Endothelial cell of umbilical vein (primary cell): ENCODE measurements at regions not wholly inside any gene's neighbourhood (a gene's known extent, or its start where the extent isn't known, plus 50 kb on each side); places are given as distances from the start of the nearest gene placed in this dataset.

Experiments used
- BruUV-seq: library from RNA; stranded (reverse); fragments of 400-500 nt; replicated peaks from 2 replicates; lab custom pipeline; 2021; lab: Mats Ljungman, UMichigan
- CTCF ChIA-PET: fragments of 300-600, 350-600 bp; sonication (Branson Sonifier 250); formaldehyde crosslinking; loops from one replicate; lab custom pipeline; 2021; ENCODE audit warnings: antibody characterized with exemption, inconsistent platforms; lab: Charles Lee
- POLR2A ChIA-PET: fragments of 300-600, 350-600 bp; sonication (Branson Sonifier 250); formaldehyde crosslinking; loops from one replicate; lab custom pipeline; 2021; ENCODE audit warnings: antibody characterized with exemption, inconsistent platforms; lab: Charles Lee
- DNase-seq: peaks from one replicate; pipeline ENCODE4 v3.0.0-alpha.2; 2011; ENCODE audit warnings: low read depth, low spot score
- FAIRE-seq: peaks from 2 replicates; lab custom pipeline; 2011; peaks lifted over from hg19 to GRCh38; lab: Jason Lieb, UNC
- H2AFZ ChIP-seq: 2 replicates; pipeline ENCODE4 v1.6.0; 2012; ENCODE audit warnings: low read depth, low read length, control low read depth, inconsistent platforms
- H3K27ac ChIP-seq: 2 replicates; pipeline ENCODE4 v1.5.1; 2011; ENCODE audit warnings: low read depth, mild to moderate bottlenecking, control low read depth, low read length, moderate library complexity; ENCODE audit not compliant: insufficient read depth
- H3K27me3 ChIP-seq, 2 experiments: 2 replicates each; pipeline versions ENCODE4 v1.6.0 to v1.6.1; 2011; ENCODE audit warnings: low read length in 2 of 2, mixed read lengths in 1 of 2; ENCODE audit not compliant: control insufficient read depth in 2 of 2, insufficient read depth in 2 of 2
- H3K36me3 ChIP-seq, 2 experiments: 2 replicates in 1 of 2; 3 replicates in 1 of 2; pipeline ENCODE4 v1.5.1; 2011; ENCODE audit warnings: low read length in 2 of 2, mild to moderate bottlenecking in 1 of 2, moderate library complexity in 1 of 2; ENCODE audit not compliant: control insufficient read depth in 2 of 2, insufficient read depth in 2 of 2; ENCODE audit errors: extremely low read depth in 1 of 2
- H3K4me1 ChIP-seq: 3 replicates; pipeline ENCODE4 v1.5.1; 2011; ENCODE audit warnings: mild to moderate bottlenecking, low read length; ENCODE audit not compliant: control insufficient read depth, insufficient read depth; ENCODE audit errors: extremely low read depth
- H3K4me2 ChIP-seq: 2 replicates; pipeline ENCODE4 v1.6.1; 2011; ENCODE audit warnings: low read length, control low read depth, mixed read lengths; ENCODE audit not compliant: insufficient read depth
- H3K4me3 ChIP-seq, 3 experiments: fragments of 200-600 bp in 1 of 3; sonication (generic), shearing (Covaris generic) in 1 of 3; replicated peaks in 1 of 3; 2 replicates each; pipeline ENCODE4 v1.5.1; 2011 to 2016; ENCODE audit warnings: control low read depth in 3 of 3, low read length in 3 of 3, mild to moderate bottlenecking in 2 of 3, inconsistent platforms in 1 of 3, low read depth in 1 of 3, moderate library complexity in 1 of 3; ENCODE audit not compliant: insufficient read depth in 1 of 3
- H3K79me2 ChIP-seq: 2 replicates; pipeline ENCODE4 v1.6.0; 2012; ENCODE audit warnings: low read length, inconsistent platforms; ENCODE audit not compliant: control insufficient read depth, insufficient read depth
- H3K9ac ChIP-seq: replicated peaks from 2 replicates; pipeline ENCODE3; 2011; ENCODE audit warnings: low read length, control low read depth; ENCODE audit not compliant: insufficient read depth; ENCODE audit errors: extremely low read depth
- H3K9me1 ChIP-seq: replicated peaks from 3 replicates; pipeline ENCODE4 v1.6.0; 2011; ENCODE audit warnings: mild to moderate bottlenecking, low read length; ENCODE audit not compliant: control insufficient read depth, insufficient read depth; ENCODE audit errors: extremely low read depth
- H3K9me3 ChIP-seq: replicated peaks from 2 replicates; pipeline ENCODE4 v1.5.1; 2012; ENCODE audit warnings: low read length, inconsistent platforms; ENCODE audit not compliant: control insufficient read depth, insufficient read depth
- H4K20me1 ChIP-seq: replicated peaks from 2 replicates; pipeline ENCODE3; 2011; ENCODE audit warnings: mild to moderate bottlenecking, low read length; ENCODE audit not compliant: control insufficient read depth, insufficient read depth; ENCODE audit errors: extremely low read depth
- CTCF ChIP-seq, 2 donors: IDR thresholded peaks; 1 replicate in 1 of 2; 2 replicates in 1 of 2; pipeline ENCODE4 v1.5.1; 2011; ENCODE audit warnings: low read length in 2 of 2, mild to moderate bottlenecking in 2 of 2, moderate library complexity in 2 of 2, control low read depth in 1 of 2, inconsistent platforms in 1 of 2, low read depth in 1 of 2; ENCODE audit not compliant: insufficient read depth in 1 of 2; ENCODE audit errors: extremely low read depth in 1 of 2
- EZH2 ChIP-seq: IDR thresholded peaks from 2 replicates; pipeline ENCODE4 v1.6.1; 2012; ENCODE audit warnings: borderline replicate concordance, low read depth, mild to moderate bottlenecking, moderate library complexity, low read length, inconsistent platforms; ENCODE audit not compliant: severe bottlenecking
- FOS ChIP-seq: IDR thresholded peaks from 2 replicates; pipeline ENCODE4 v1.6.1; 2011; ENCODE audit warnings: mild to moderate bottlenecking, low read length, moderate library complexity, borderline replicate concordance; ENCODE audit not compliant: insufficient read depth
- GATA2 ChIP-seq: IDR thresholded peaks from 2 replicates; pipeline ENCODE4 v1.7.0; 2011; ENCODE audit warnings: low read depth, mild to moderate bottlenecking, moderate library complexity, mixed read lengths, low read length; ENCODE audit not compliant: insufficient read length, insufficient read depth
- JUN ChIP-seq: IDR thresholded peaks from 2 replicates; pipeline ENCODE4 v1.6.1; 2011; ENCODE audit warnings: borderline replicate concordance, low read depth; ENCODE audit not compliant: insufficient read length, insufficient read depth
- MAX ChIP-seq: IDR thresholded peaks from 2 replicates; pipeline ENCODE4 v1.6.1; 2011; ENCODE audit not compliant: insufficient read depth, insufficient read length
- MYC ChIP-seq: IDR thresholded peaks from one replicate; pipeline ENCODE4 v1.6.1; 2011; ENCODE audit warnings: mild to moderate bottlenecking, low read depth, low read length
- POLR2A ChIP-seq: IDR thresholded peaks from 2 replicates; pipeline ENCODE4 v1.6.1; 2012; ENCODE audit warnings: low read depth, mild to moderate bottlenecking, control low read depth, low read length
- POLR2AphosphoS5 ChIP-seq: IDR thresholded peaks from 2 replicates; pipeline ENCODE4 v1.6.1; 2012; ENCODE audit warnings: low read depth, mild to moderate bottlenecking, control low read depth, low read length, moderate library complexity; ENCODE audit not compliant: insufficient read depth
- dilution Hi-C: fragments of 300-500 bp; cut with MboI; formaldehyde crosslinking; loops from one replicate; pipeline ENCODE4 v1.15.0; 2019; ENCODE audit warnings: low sequenced_read_pairs; ENCODE audit not compliant: extremely low pct_ligation_motif_present
- intact Hi-C: fragments of 100-400 bp; cut with micrococcal nuclease; formaldehyde crosslinking; loops from one replicate; pipeline ENCODE4 v1.10.0; 2022

GRCh38 chr1:181257117-181257516 is 168.6 kb downstream of the IER5 start:
- H3K4me3 ChIP-seq: no peak overlapping the region
- H3K9me3 ChIP-seq: no peaks in the 10 kb centered on the region
- dilution Hi-C loops (no loop called here), intact Hi-C loops (no loop called here)
- no peak overlapping the region for H3K4me2 ChIP-seq
- FAIRE-seq (no peak), DNase-seq (no peak)
- peaks cover 0 to 4% of the 10 kb centered on the region in 2 experiments for H3K27me3 ChIP-seq
- H3K4me1 ChIP-seq: peaks cover 2% of the 10 kb centered on the region
- BruUV-seq: no TSS peak
- ChIA-PET CTCF (no interaction called here), POLR2A (no interaction called here)
- H3K9me1 ChIP-seq: no peaks in the 10 kb centered on the region
- no peaks in the 10 kb centered on the region for H4K20me1 ChIP-seq
- no peaks in the 10 kb centered on the region for H3K79me2 ChIP-seq
- no peaks in the 10 kb centered on the region for H3K36me3 ChIP-seq
- no peak overlapping the region for H2AFZ ChIP-seq
- TF ChIP-seq MAX (no peak), GATA2 (no peak), JUN (no peak), CTCF (IDR thresholded peaks at IDR 0.05; ENCODE audit: extremely low read depth in 1 of 2, insufficient read depth in 1 of 2, low read depth in 1 of 2, low read length in 2 of 2) (no peak), POLR2A (no peak), POLR2AphosphoS5 (no peak), EZH2 (no peak), MYC (no peak), FOS (no peak)
- H3K9ac ChIP-seq: no peak overlapping the region
- no peak overlapping the region for H3K27ac ChIP-seq
